Heart right ventricle (tissue), 16 donors: ENCODE measurements at regions not wholly inside any gene's neighbourhood (a gene's known extent, or its start where the extent isn't known, plus 50 kb on each side); places are given as distances from the start of the nearest gene placed in this dataset.

Source experiments
- ATAC-seq, 8 donors: fragments of 200-7000 bp; cut with Tn5 transposase; one replicate each; pipeline ENCODE4 v1.9.1; 2020; ENCODE audit warnings: mild to moderate bottlenecking in 8 of 8, moderate library complexity in 8 of 8, moderate number of reproducible peaks in 1 of 8
- DNase-seq, 2 donors: peaks; one replicate each; pipeline ENCODE4 v3.0.0-alpha.2; 2020
- H3K27ac ChIP-seq, 10 donors: fragments of 200-600 bp; sonication (generic) in 2 of 10; one replicate each; pipeline versions ENCODE4 v1.5.0 to v1.8.0; 2020 to 2022; ENCODE audit warnings: mild to moderate bottlenecking in 3 of 10
- H3K27me3 ChIP-seq, 7 donors: fragments of 200-600 bp; one replicate each; pipeline ENCODE4 v1.8.0; 2021 to 2022; ENCODE audit warnings: mild to moderate bottlenecking in 2 of 7
- H3K36me3 ChIP-seq, 9 donors: fragments of 200-600 bp; sonication (generic) in 1 of 9; one replicate each; pipeline versions ENCODE4 v1.5.0 to v1.8.0; 2020 to 2022; ENCODE audit warnings: mild to moderate bottlenecking in 2 of 9
- H3K4me1 ChIP-seq, 9 donors: fragments of 200-600 bp; sonication (generic) in 1 of 9; one replicate each; pipeline versions ENCODE4 v1.5.0 to v1.8.0; 2020 to 2022; ENCODE audit warnings: mild to moderate bottlenecking in 4 of 9
- H3K4me3 ChIP-seq, 10 donors: fragments of 200-600 bp; sonication (generic) in 2 of 10; one replicate each; pipeline versions ENCODE4 v1.5.0 to v1.8.0; 2020 to 2022; ENCODE audit warnings: mild to moderate bottlenecking in 7 of 10, moderate library complexity in 2 of 10
- H3K9me3 ChIP-seq, 11 donors: fragments of 200-600 bp in 10 of 11; sonication (generic) in 2 of 11; one replicate each; pipeline versions ENCODE4 v1.5.0 to v1.8.0; 2013 to 2022; ENCODE audit warnings: mild to moderate bottlenecking in 2 of 11, control low read depth in 1 of 11, moderate library complexity in 1 of 11
- CTCF ChIP-seq, 9 donors: fragments of 200-600 bp; sonication (generic) in 2 of 9; IDR thresholded peaks; one replicate each; pipeline versions ENCODE4 v1.5.0 to v1.8.0; 2021 to 2022; ENCODE audit warnings: antibody characterized with exemption in 9 of 9, mild to moderate bottlenecking in 5 of 9, moderate library complexity in 1 of 9
- WGBS, 2 donors: extraction: QIAGEN DNeasy Blood & Tissue Kit; methylation state at CpG; one replicate each; pipeline ENCODE4 v1.1.7; 2013; ENCODE audit warnings: inconsistent platforms in 1 of 2; 5-methylcytosine and 5-hydroxymethylcytosine counted together
- intact Hi-C, 10 donors: fragments of 100-400 bp; cut with DNase I; formaldehyde crosslinking; loops; one replicate each; pipeline versions ENCODE4 v1.11.1 to v1.14.2; 2022
- donor health status: Arrhythmogenic right ventricular cardiomyopathy.
- donor health status: ischemic (EF 13 %, LVEDD 7.1; RV severe dilation, severe dysfunction).
- donor health status: healthy with polysubstance abuse.
- donor health status: DM: no; HTN: yes; CAD: no.
- donor health status: DM: no; HTN: no; CAD: no.
- donor health status: ischemic (EF 25% LVEDD 6.9; RV normal size, moderate dysfunction).
- donor health status: ischemic (EF 25% LVEDD 5.7; RV mildly dilated, moderate dysfunction).
- donor health status: healthy.
- donor health status: DM: yes; HTN: yes; CAD: no.
- donor health status: Ischemic cardiomyopathy.
- donor health status: ischemic (EF 35%, LVEDD 5.7; RV mildly dilated, moderate dysfunction).
- donor health status: nonischemic (EF 11% LVEDD 7.7; RV severe dilation, severe dysfunction).
- donor health status: DM: yes; HTN: yes; CAD: no.
- donor health status: PGD.
- donor health status: ischemic (EF 29% LVEDD 5.4; RV normal size, mild dysfunction).
- donor health status: nonischemic (EF 23%, LVEDD 6.1; RV moderate dilation, normal function).

- H3K4me1 ChIP-seq = no peaks in the 10 kb centered on the region
- H3K27ac ChIP-seq = no peak overlapping the region
- H3K36me3 ChIP-seq = no peaks in the 10 kb centered on the region
- H3K9me3 ChIP-seq = peaks cover 0 to 8% (median 0%) of the 10 kb centered on the region in 11 donors
- no peak for TF ChIP-seq CTCF (IDR thresholded peaks at IDR 0.05)
- DNase-seq (no peak), ATAC-seq (peak in 3 of 8 donors; percentile 7 to 40 (median 17))
- H3K27me3 ChIP-seq = peaks cover 0 to 11% (median 0%) of the 10 kb centered on the region in 7 donors
- 50 to 57% methylated on average over 14 of the region's 14 CpGs for WGBS, 2 donors
- intact Hi-C loops = no loop called here
- H3K4me3 ChIP-seq = no peak overlapping the region
Observed at GRCh38 chr22:27554106-27554811, 247.3 kb downstream of the MN1 start.

GRCh38 chr22:27554841-27555456 lies 246.6 kb downstream of the MN1 start:
- Histone ChIP-seq H3K27me3 (peaks cover 0 to 11% (median 0%) of the 10 kb centered on the region in 7 donors), H3K27ac (no peak overlapping the region), H3K9me3 (peaks cover 0 to 8% (median 0%) of the 10 kb centered on the region in 11 donors), H3K4me1 (no peaks in the 10 kb centered on the region), H3K36me3 (no peaks in the 10 kb centered on the region), H3K4me3 (no peak overlapping the region)
- TF ChIP-seq CTCF (IDR thresholded peaks at IDR 0.05) = no peak
- ATAC-seq (no peak), DNase-seq (no peak)
- 78 to 83% methylated on average over 6 of the region's 6 CpGs for WGBS, 2 donors
- intact Hi-C loops = no loop called here

GRCh38 chr22:27556371-27556770 lies 245.2 kb downstream of the MN1 start:
- peaks cover 0 to 11% (median 0%) of the 10 kb centered on the region in 7 donors for H3K27me3 ChIP-seq
- intact Hi-C loops = no loop called here
- no peak overlapping the region for H3K27ac ChIP-seq
- 88 to 91% methylated on average over 12 of the region's 12 CpGs for WGBS, 2 donors
- ATAC-seq (no peak), DNase-seq (no peak)
- TF ChIP-seq CTCF (IDR thresholded peaks at IDR 0.05) = no peak
- no peak overlapping the region for H3K4me3 ChIP-seq
- H3K4me1 ChIP-seq = no peaks in the 10 kb centered on the region
- no peaks in the 10 kb centered on the region for H3K36me3 ChIP-seq
- H3K9me3 ChIP-seq = peaks cover 0 to 8% (median 0%) of the 10 kb centered on the region in 11 donors

- WGBS, 2 donors = 65 to 71% methylated on average over 12 of the region's 12 CpGs
- Histone ChIP-seq H3K4me1 (no peaks in the 10 kb centered on the region), H3K9me3 (peaks cover 0 to 8% (median 0%) of the 10 kb centered on the region in 11 donors), H3K4me3 (no peak overlapping the region), H3K27ac (no peak overlapping the region), H3K27me3 (peaks cover 0 to 11% (median 0%) of the 10 kb centered on the region in 7 donors), H3K36me3 (no peaks in the 10 kb centered on the region)
- intact Hi-C loops = no loop called here
- TF ChIP-seq CTCF (IDR thresholded peaks at IDR 0.05) = no peak
- DNase-seq = no peak
- ATAC-seq = no peak
Observed at GRCh38 chr22:27557286-27558008, 244.1 kb downstream of the MN1 start.
